ENCODE measurements at regions not wholly inside any gene's neighbourhood (a gene's known extent, or its start where the extent isn't known, plus 50 kb on each side); places are given as distances from the start of the nearest gene placed in this dataset.

- DNase-seq, result no peak
These were observed 388.4 kb upstream of the RASGEF1B start for GRCh38 chr4:81860111-81860510.

GRCh38 chr4:81854406-81854805, 382.7 kb upstream of the RASGEF1B start:
- DNase-seq, result no peak

- DNase-seq, result no peak
These were observed 380.5 kb upstream of the RASGEF1B start for GRCh38 chr4:81852031-81852715.

- no peak for DNase-seq
These were observed 379.0 kb upstream of the RASGEF1B start for GRCh38 chr4:81850701-81851100.

- no peak for DNase-seq
These were observed 374.1 kb upstream of the RASGEF1B start for GRCh38 chr4:81845761-81846160.

GRCh38 chr4:81845273-81845672, 373.6 kb upstream of the RASGEF1B start:
- no peak for DNase-seq

- peak; percentile 70 for DNase-seq
These were observed 373.0 kb upstream of the RASGEF1B start for GRCh38 chr4:81844717-81845116.

- DNase-seq, result no peak
These were observed 367.8 kb upstream of the RASGEF1B start for GRCh38 chr4:81839347-81840042.

GRCh38 chr4:81838586-81838985, 366.9 kb upstream of the RASGEF1B start:
- no peak for DNase-seq

- DNase-seq, result no peak
These were observed 365.0 kb upstream of the RASGEF1B start for GRCh38 chr4:81836716-81837115.

GRCh38 chr4:81833576-81833975, 361.9 kb upstream of the RASGEF1B start:
- DNase-seq, result no peak

- no peak for DNase-seq
These were observed 357.3 kb upstream of the RASGEF1B start for GRCh38 chr4:81828991-81829390.

- DNase-seq, result peak; percentile 17
These were observed 356.0 kb upstream of the RASGEF1B start for GRCh38 chr4:81827577-81828202.

GRCh38 chr4:81826817-81827424, 355.2 kb upstream of the RASGEF1B start:
- no peak for DNase-seq

GRCh38 chr4:81826335-81826734, 354.6 kb upstream of the RASGEF1B start:
- DNase-seq, result no peak

- DNase-seq, result no peak
These were observed 346.7 kb upstream of the RASGEF1B start for GRCh38 chr4:81818385-81818920.

- no peak for DNase-seq
These were observed 344.5 kb upstream of the RASGEF1B start for GRCh38 chr4:81816031-81816761.

GRCh38 chr4:81814987-81815541, 343.4 kb upstream of the RASGEF1B start:
- DNase-seq, result no peak

GRCh38 chr4:81811562-81812293, 340.0 kb upstream of the RASGEF1B start:
- no peak for DNase-seq

- no peak for DNase-seq
These were observed 336.4 kb upstream of the RASGEF1B start for GRCh38 chr4:81808011-81808672.

- DNase-seq, result no peak
These were observed 335.7 kb upstream of the RASGEF1B start for GRCh38 chr4:81807386-81807785.

Data from activated naive CD4-positive, alpha-beta T cell treated with Interleukin-2 at 50 U/mL for 16 hours (primary cell).